Endodermal cell (in vitro differentiated cells): ENCODE measurements at regions not wholly inside any gene's neighbourhood (a gene's known extent, or its start where the extent isn't known, plus 50 kb on each side); places are given as distances from the start of the nearest gene placed in this dataset.

ENCODE experiments used
- DNase-seq: peaks from one replicate; pipeline ENCODE4 v3.0.0-alpha.2; 2017
- H3K27ac ChIP-seq: 2 replicates; pipeline ENCODE4 v1.5.1; 2013; ENCODE audit warnings: mild to moderate bottlenecking, low read depth, low read length, moderate library complexity
- H3K27me3 ChIP-seq: 2 replicates; pipeline ENCODE4 v1.6.1; 2013; ENCODE audit warnings: mild to moderate bottlenecking, low read length, moderate library complexity; ENCODE audit not compliant: insufficient read depth, control insufficient read depth, poor library complexity, severe bottlenecking
- H3K36me3 ChIP-seq: 2 replicates; pipeline ENCODE4 v1.7.0; 2013; ENCODE audit warnings: mild to moderate bottlenecking, low read length, moderate library complexity; ENCODE audit not compliant: control insufficient read depth, insufficient read depth
- H3K4me1 ChIP-seq: one replicate; pipeline ENCODE4 v1.7.0; 2013; ENCODE audit warnings: low read length; ENCODE audit not compliant: control insufficient read depth, insufficient read depth
- H3K4me3 ChIP-seq: 2 replicates; pipeline ENCODE4 v1.5.1; 2013; ENCODE audit warnings: mild to moderate bottlenecking, low read length, moderate library complexity
- H3K9ac ChIP-seq: 2 replicates; pipeline ENCODE4 v1.6.1; 2013; ENCODE audit warnings: mild to moderate bottlenecking, low read length, moderate library complexity; ENCODE audit not compliant: poor library complexity, severe bottlenecking; ENCODE audit errors: extremely low read depth
- H3K9me3 ChIP-seq: 2 replicates; pipeline ENCODE4 v1.6.1; 2013; ENCODE audit warnings: mild to moderate bottlenecking, low read length, moderate library complexity; ENCODE audit not compliant: control insufficient read depth
- H3K27ac Mint-ChIP-seq: 2 replicates; pipeline ENCODE4 v1.8.0; 2020; ENCODE audit warnings: mixed read lengths
- H3K27me3 Mint-ChIP-seq: 2 replicates; pipeline ENCODE4 v1.8.0; 2021; ENCODE audit warnings: mild to moderate bottlenecking, mixed read lengths; ENCODE audit not compliant: insufficient read depth
- H3K36me3 Mint-ChIP-seq: 2 replicates; pipeline ENCODE4 v1.8.0; 2020; ENCODE audit warnings: low read depth, mixed read lengths
- H3K4me1 Mint-ChIP-seq: 2 replicates; pipeline ENCODE4 v1.8.0; 2020; ENCODE audit warnings: mixed read lengths
- H3K4me3 Mint-ChIP-seq: 2 replicates; pipeline ENCODE4 v1.8.0; 2020; ENCODE audit warnings: mild to moderate bottlenecking, moderate library complexity, mixed read lengths
- H3K9me3 Mint-ChIP-seq: 2 replicates; pipeline ENCODE4 v1.8.0; 2020; ENCODE audit warnings: mild to moderate bottlenecking, mixed read lengths
- CTCF ChIP-seq: fragments of 200-600 bp; sonication (generic); conservative IDR thresholded peaks from 2 replicates; pipeline ENCODE4 v1.5.0; 2021; ENCODE audit warnings: antibody characterized with exemption, mild to moderate bottlenecking
- WGBS, 2 experiments: methylation state at CpG; one replicate each; pipeline versions ENCODE4 v1.1.5 to v1.1.7; 2013; ENCODE audit warnings: missing lambda C conversion rate in 2 of 2, mixed read lengths in 1 of 2; ENCODE audit not compliant: insufficient coverage in 1 of 2, insufficient read length in 1 of 2; 5-methylcytosine and 5-hydroxymethylcytosine counted together

DNA sequence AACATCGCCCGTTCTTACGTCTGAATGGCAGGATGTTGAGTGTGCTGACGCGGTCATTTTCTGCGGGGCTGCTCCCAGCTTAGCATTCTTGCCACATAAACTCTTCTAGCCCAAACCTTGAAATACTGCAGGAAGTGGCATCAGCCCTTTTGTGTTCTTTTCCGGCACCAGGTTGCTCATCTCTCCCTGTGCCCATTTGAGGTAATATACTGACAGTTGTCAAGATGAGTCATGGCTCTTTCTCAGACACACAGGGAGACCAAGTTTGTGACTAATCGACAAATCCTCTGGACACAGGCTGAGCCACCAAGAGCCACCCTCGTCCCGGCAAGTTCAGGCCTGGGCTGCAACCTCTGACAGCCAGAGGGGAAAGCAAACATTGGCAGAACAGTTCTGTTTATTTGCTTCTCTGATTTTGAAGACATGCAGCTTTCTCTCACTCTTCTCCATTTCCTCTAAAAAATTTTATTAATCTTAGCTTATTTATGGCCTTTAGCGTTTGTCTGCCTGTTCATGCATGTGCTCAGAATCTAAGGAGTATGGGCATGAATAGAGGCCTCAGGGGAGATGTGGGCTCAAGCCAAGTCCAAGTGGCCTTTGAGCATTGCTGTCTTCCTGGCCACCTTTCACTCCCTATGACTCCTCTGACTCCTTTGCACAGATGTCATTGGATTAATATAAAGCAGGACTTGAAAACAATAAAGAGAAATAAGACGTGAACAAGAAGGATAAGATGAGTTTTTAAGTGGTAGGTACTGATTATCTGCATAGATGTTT is 328.2 kb upstream of the JAG1 start:
- no peak overlapping the region for H3K9ac ChIP-seq

DNA sequence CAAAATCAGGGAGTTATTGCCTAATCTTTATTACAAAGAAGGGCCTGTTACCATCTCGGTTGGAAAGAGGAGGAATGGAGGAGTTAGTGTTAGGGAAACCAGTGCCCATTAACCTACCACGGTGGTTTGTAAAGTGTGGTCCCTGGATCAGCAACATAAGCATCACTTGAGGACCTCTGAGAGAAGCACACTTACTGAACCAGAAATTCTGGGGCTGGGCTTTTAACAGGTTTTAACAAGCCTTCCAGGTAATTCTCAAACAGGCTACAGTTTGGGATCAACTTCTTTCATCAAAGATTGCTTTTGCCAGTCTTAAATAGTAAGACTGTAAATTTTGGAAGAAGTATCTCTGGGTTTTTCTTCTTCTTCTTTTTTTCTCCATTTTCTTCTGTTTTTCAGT is 329.5 kb upstream of the JAG1 start:
- Mint-ChIP-seq H3K4me3 (no peak overlapping the region), H3K4me1 (no peaks in the 10 kb centered on the region), H3K36me3 (no peaks in the 10 kb centered on the region), H3K9me3 (peaks cover 10% of the 10 kb centered on the region), H3K27me3 (no peaks in the 10 kb centered on the region), H3K27ac (no peak overlapping the region)
- DNase-seq = no peak
- no peaks in the 10 kb centered on the region for H3K4me1 ChIP-seq
- TF ChIP-seq CTCF = no peak
- no peak overlapping the region for H3K27ac ChIP-seq
- no peaks in the 10 kb centered on the region for H3K36me3 ChIP-seq
- no peaks in the 10 kb centered on the region for H3K9me3 ChIP-seq
- no peak overlapping the region for H3K9ac ChIP-seq
- H3K4me3 ChIP-seq = no peak overlapping the region
- no peaks in the 10 kb centered on the region for H3K27me3 ChIP-seq
- 95 to 100% methylated on average over 1 to 2 of the region's 2 CpGs for WGBS, 2 experiments

More for the DNA sequence above, 328.2 kb upstream of the JAG1 start:
- H3K4me3 Mint-ChIP-seq = no peak overlapping the region
- H3K36me3 Mint-ChIP-seq = no peaks in the 10 kb centered on the region
- no peaks in the 10 kb centered on the region for H3K4me1 ChIP-seq
- no peak for DNase-seq
- no peak for TF ChIP-seq CTCF
- no peak overlapping the region for H3K4me3 ChIP-seq
- no peaks in the 10 kb centered on the region for H3K4me1 Mint-ChIP-seq
- H3K9me3 ChIP-seq = no peaks in the 10 kb centered on the region
- H3K27ac Mint-ChIP-seq = no peak overlapping the region
- H3K27me3 Mint-ChIP-seq = no peaks in the 10 kb centered on the region
- no peaks in the 10 kb centered on the region for H3K36me3 ChIP-seq
- no peaks in the 10 kb centered on the region for H3K27me3 ChIP-seq
- H3K27ac ChIP-seq = no peak overlapping the region
- peaks cover 8% of the 10 kb centered on the region for H3K9me3 Mint-ChIP-seq
- WGBS, 2 experiments = 88 to 89% methylated on average over 9 to 12 of the region's 12 CpGs

DNA sequence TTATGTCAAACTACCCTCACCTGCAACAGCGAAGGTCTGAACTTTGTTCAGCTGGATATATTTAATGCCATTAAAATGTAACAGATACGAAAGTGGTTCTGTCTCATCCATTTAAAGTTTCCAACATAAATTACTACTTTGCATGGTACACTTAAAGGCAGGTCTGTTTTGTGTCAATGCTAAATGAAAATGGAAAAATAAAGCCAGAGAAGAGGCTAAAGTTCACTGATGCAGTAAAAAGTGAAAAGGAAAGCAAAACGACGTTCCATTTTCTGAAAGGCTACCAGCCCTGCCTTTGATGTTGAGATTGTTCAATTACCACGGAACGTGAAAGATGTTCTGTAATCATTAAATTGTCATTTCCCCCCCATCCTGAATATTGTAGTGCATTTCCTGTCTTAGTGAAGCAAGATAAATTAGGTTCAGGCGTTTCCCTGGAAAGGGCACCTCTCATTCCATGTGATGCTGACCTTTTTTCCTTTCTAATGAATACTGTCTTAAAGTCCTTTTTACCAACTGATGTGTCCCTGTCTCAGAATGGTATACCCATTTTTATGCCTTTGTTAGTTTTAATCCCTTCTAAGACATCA is 334.7 kb upstream of the JAG1 start:
- H3K36me3 Mint-ChIP-seq = no peaks in the 10 kb centered on the region
- WGBS, 2 experiments = 93 to 94% methylated on average over 6 to 7 of the region's 7 CpGs
- no peak overlapping the region for H3K27ac Mint-ChIP-seq
- no peaks in the 10 kb centered on the region for H3K9me3 ChIP-seq
- H3K27me3 Mint-ChIP-seq = no peaks in the 10 kb centered on the region
- H3K27me3 ChIP-seq = peaks cover 5% of the 10 kb centered on the region
- no peak for DNase-seq
- no peak overlapping the region for H3K4me3 ChIP-seq
- H3K27ac ChIP-seq = no peak overlapping the region
- peaks cover 10% of the 10 kb centered on the region for H3K9me3 Mint-ChIP-seq
- H3K4me3 Mint-ChIP-seq = no peak overlapping the region
- H3K9ac ChIP-seq = no peak overlapping the region
- no peak for TF ChIP-seq CTCF
- H3K4me1 ChIP-seq = no peaks in the 10 kb centered on the region
- H3K36me3 ChIP-seq = no peaks in the 10 kb centered on the region
- no peaks in the 10 kb centered on the region for H3K4me1 Mint-ChIP-seq
